ENCODE measurements at regions not wholly inside any gene's neighbourhood (a gene's known extent, or its start where the extent isn't known, plus 50 kb on each side); places are given as distances from the start of the nearest gene placed in this dataset.

GRCh38 chr4:181507180-181507835, 735.9 kb upstream of the TENM3 start:
- no peaks in the 10 kb centered on the region for H3K27me3 ChIP-seq (ENCODE audit: insufficient read depth, low read length)
- H3K36me3 ChIP-seq (ENCODE audit: insufficient read depth, low read depth, low read length): no peaks in the 10 kb centered on the region
- no peaks in the 10 kb centered on the region for H3K9me3 ChIP-seq (ENCODE audit: insufficient read depth, low read depth, low read length)
- H3K9ac ChIP-seq (ENCODE audit: low read depth, low read length): no peak overlapping the region
- peaks cover 7% of the 10 kb centered on the region; the same call in 1 of the 2 replicates for H3K4me1 ChIP-seq (ENCODE audit: insufficient read depth, low read length)
- no peak overlapping the region for H3K4me3 ChIP-seq (ENCODE audit: low read length)
- H3K27ac ChIP-seq (ENCODE audit: low read length): no peak overlapping the region

- Histone ChIP-seq H3K27ac (ENCODE audit: low read length) (no peak overlapping the region), H3K9me3 (ENCODE audit: insufficient read depth, low read depth, low read length) (no peaks in the 10 kb centered on the region), H3K4me3 (ENCODE audit: low read length) (no peak overlapping the region), H3K9ac (ENCODE audit: low read depth, low read length) (no peak overlapping the region), H3K27me3 (ENCODE audit: insufficient read depth, low read length) (no peaks in the 10 kb centered on the region), H3K36me3 (ENCODE audit: insufficient read depth, low read depth, low read length) (no peaks in the 10 kb centered on the region), H3K4me1 (ENCODE audit: insufficient read depth, low read length) (peaks cover 7% of the 10 kb centered on the region; the same call in 1 of the 2 replicates)
Measured at GRCh38 chr4:181507938-181508337, 735.3 kb upstream of the TENM3 start.

GRCh38 chr4:181508601-181509000, 734.6 kb upstream of the TENM3 start:
- H3K27me3 ChIP-seq (ENCODE audit: insufficient read depth, low read length): no peaks in the 10 kb centered on the region
- peaks cover 7% of the 10 kb centered on the region; the same call in 1 of the 2 replicates for H3K4me1 ChIP-seq (ENCODE audit: insufficient read depth, low read length)
- no peaks in the 10 kb centered on the region for H3K9me3 ChIP-seq (ENCODE audit: insufficient read depth, low read depth, low read length)
- no peak overlapping the region for H3K4me3 ChIP-seq (ENCODE audit: low read length)
- H3K27ac ChIP-seq (ENCODE audit: low read length): no peak overlapping the region
- H3K9ac ChIP-seq (ENCODE audit: low read depth, low read length): no peak overlapping the region
- no peaks in the 10 kb centered on the region for H3K36me3 ChIP-seq (ENCODE audit: insufficient read depth, low read depth, low read length)

- no peaks in the 10 kb centered on the region for H3K36me3 ChIP-seq (ENCODE audit: insufficient read depth, low read depth, low read length)
- no peak overlapping the region for H3K4me3 ChIP-seq (ENCODE audit: low read length)
- H3K27ac ChIP-seq (ENCODE audit: low read length): no peak overlapping the region
Measured at GRCh38 chr4:181509073-181509472, 734.1 kb upstream of the TENM3 start.

GRCh38 chr4:181517491-181517890, 725.7 kb upstream of the TENM3 start:
- no peak overlapping the region for H3K9ac ChIP-seq (ENCODE audit: low read depth, low read length)
- no peak overlapping the region for H3K4me3 ChIP-seq (ENCODE audit: low read length)
- no peak overlapping the region for H3K27ac ChIP-seq (ENCODE audit: low read length)
- H3K4me1 ChIP-seq (ENCODE audit: insufficient read depth, low read length): no peaks in the 10 kb centered on the region
- no peaks in the 10 kb centered on the region for H3K36me3 ChIP-seq (ENCODE audit: insufficient read depth, low read depth, low read length)
- no peaks in the 10 kb centered on the region for H3K27me3 ChIP-seq (ENCODE audit: insufficient read depth, low read length)
- no peaks in the 10 kb centered on the region for H3K9me3 ChIP-seq (ENCODE audit: insufficient read depth, low read depth, low read length)

More at GRCh38 chr4:181509073-181509472, 734.1 kb upstream of the TENM3 start:
- no peaks in the 10 kb centered on the region for H3K9me3 ChIP-seq (ENCODE audit: insufficient read depth, low read depth, low read length)
- H3K9ac ChIP-seq (ENCODE audit: low read depth, low read length): no peak overlapping the region
- peaks cover 7% of the 10 kb centered on the region; the same call in 1 of the 2 replicates for H3K4me1 ChIP-seq (ENCODE audit: insufficient read depth, low read length)
- H3K27me3 ChIP-seq (ENCODE audit: insufficient read depth, low read length): no peaks in the 10 kb centered on the region

GRCh38 chr4:181520790-181521189, 722.4 kb upstream of the TENM3 start:
- no peaks in the 10 kb centered on the region for H3K36me3 ChIP-seq (ENCODE audit: insufficient read depth, low read depth, low read length)
- peaks cover 11% of the 10 kb centered on the region for H3K4me1 ChIP-seq (ENCODE audit: insufficient read depth, low read length)
- H3K4me3 ChIP-seq (ENCODE audit: low read length): no peak overlapping the region
- H3K9ac ChIP-seq (ENCODE audit: low read depth, low read length): no peak overlapping the region
- H3K27ac ChIP-seq (ENCODE audit: low read length): no peak overlapping the region
- no peaks in the 10 kb centered on the region for H3K27me3 ChIP-seq (ENCODE audit: insufficient read depth, low read length)
- no peaks in the 10 kb centered on the region for H3K9me3 ChIP-seq (ENCODE audit: insufficient read depth, low read depth, low read length)

- Histone ChIP-seq H3K27ac (ENCODE audit: low read length) (no peak overlapping the region), H3K9ac (ENCODE audit: low read depth, low read length) (no peak overlapping the region), H3K9me3 (ENCODE audit: insufficient read depth, low read depth, low read length) (no peaks in the 10 kb centered on the region), H3K4me1 (ENCODE audit: insufficient read depth, low read length) (peaks cover 11% of the 10 kb centered on the region), H3K27me3 (ENCODE audit: insufficient read depth, low read length) (no peaks in the 10 kb centered on the region), H3K4me3 (ENCODE audit: low read length) (no peak overlapping the region), H3K36me3 (ENCODE audit: insufficient read depth, low read depth, low read length) (no peaks in the 10 kb centered on the region)
Measured at GRCh38 chr4:181523973-181524372, 719.2 kb upstream of the TENM3 start.

- H3K27ac ChIP-seq (ENCODE audit: low read length): no peak overlapping the region
- H3K9ac ChIP-seq (ENCODE audit: low read depth, low read length): no peak overlapping the region
Measured at GRCh38 chr4:181524499-181524898, 718.7 kb upstream of the TENM3 start.

GRCh38 chr4:181525634-181526033, 717.6 kb upstream of the TENM3 start:
- H3K4me1 ChIP-seq (ENCODE audit: insufficient read depth, low read length): peaks cover 11% of the 10 kb centered on the region
- H3K9me3 ChIP-seq (ENCODE audit: insufficient read depth, low read depth, low read length): no peaks in the 10 kb centered on the region
- H3K4me3 ChIP-seq (ENCODE audit: low read length): no peak overlapping the region
- no peak overlapping the region for H3K9ac ChIP-seq (ENCODE audit: low read depth, low read length)
- H3K27me3 ChIP-seq (ENCODE audit: insufficient read depth, low read length): no peaks in the 10 kb centered on the region
- no peak overlapping the region for H3K27ac ChIP-seq (ENCODE audit: low read length)
- no peaks in the 10 kb centered on the region for H3K36me3 ChIP-seq (ENCODE audit: insufficient read depth, low read depth, low read length)

More at GRCh38 chr4:181524499-181524898, 718.7 kb upstream of the TENM3 start:
- peaks cover 11% of the 10 kb centered on the region for H3K4me1 ChIP-seq (ENCODE audit: insufficient read depth, low read length)
- no peaks in the 10 kb centered on the region for H3K27me3 ChIP-seq (ENCODE audit: insufficient read depth, low read length)
- H3K9me3 ChIP-seq (ENCODE audit: insufficient read depth, low read depth, low read length): no peaks in the 10 kb centered on the region
- no peaks in the 10 kb centered on the region for H3K36me3 ChIP-seq (ENCODE audit: insufficient read depth, low read depth, low read length)
- no peak overlapping the region for H3K4me3 ChIP-seq (ENCODE audit: low read length)

GRCh38 chr4:181528570-181529184, 714.5 kb upstream of the TENM3 start:
- H3K4me3 ChIP-seq (ENCODE audit: low read length): no peak overlapping the region

GRCh38 chr4:181529537-181529936, 713.7 kb upstream of the TENM3 start:
- Histone ChIP-seq H3K4me1 (ENCODE audit: insufficient read depth, low read length) (peaks cover 3% of the 10 kb centered on the region), H3K27me3 (ENCODE audit: insufficient read depth, low read length) (no peaks in the 10 kb centered on the region), H3K9me3 (ENCODE audit: insufficient read depth, low read depth, low read length) (no peaks in the 10 kb centered on the region), H3K9ac (ENCODE audit: low read depth, low read length) (no peak overlapping the region), H3K27ac (ENCODE audit: low read length) (no peak overlapping the region), H3K36me3 (ENCODE audit: insufficient read depth, low read depth, low read length) (no peaks in the 10 kb centered on the region), H3K4me3 (ENCODE audit: low read length) (no peak overlapping the region)

More at GRCh38 chr4:181528570-181529184, 714.5 kb upstream of the TENM3 start:
- Histone ChIP-seq H3K4me1 (ENCODE audit: insufficient read depth, low read length) (peaks cover 10% of the 10 kb centered on the region), H3K27ac (ENCODE audit: low read length) (no peak overlapping the region), H3K9me3 (ENCODE audit: insufficient read depth, low read depth, low read length) (no peaks in the 10 kb centered on the region), H3K27me3 (ENCODE audit: insufficient read depth, low read length) (no peaks in the 10 kb centered on the region), H3K36me3 (ENCODE audit: insufficient read depth, low read depth, low read length) (no peaks in the 10 kb centered on the region), H3K9ac (ENCODE audit: low read depth, low read length) (no peak overlapping the region)

GRCh38 chr4:181536196-181536746, 706.9 kb upstream of the TENM3 start:
- no peaks in the 10 kb centered on the region for H3K27me3 ChIP-seq (ENCODE audit: insufficient read depth, low read length)
- no peaks in the 10 kb centered on the region for H3K4me1 ChIP-seq (ENCODE audit: insufficient read depth, low read length)
- H3K9me3 ChIP-seq (ENCODE audit: insufficient read depth, low read depth, low read length): no peaks in the 10 kb centered on the region
- no peak overlapping the region for H3K4me3 ChIP-seq (ENCODE audit: low read length)
- no peak overlapping the region for H3K9ac ChIP-seq (ENCODE audit: low read depth, low read length)
- H3K36me3 ChIP-seq (ENCODE audit: insufficient read depth, low read depth, low read length): no peaks in the 10 kb centered on the region
- no peak overlapping the region for H3K27ac ChIP-seq (ENCODE audit: low read length)

All from iPS-20b (cell line).